GM06990 (cell line): ENCODE measurements at regions not wholly inside any gene's neighbourhood (a gene's known extent, or its start where the extent isn't known, plus 50 kb on each side); places are given as distances from the start of the nearest gene placed in this dataset.

Experiments used
- DNase-seq: peaks from one replicate; pipeline ENCODE4 v3.0.0-alpha.2; 2011; ENCODE audit not compliant: insufficient read length; ENCODE audit errors: extremely low read depth
- H3K27me3 ChIP-seq: replicated peaks from 2 replicates; pipeline ENCODE4 v1.6.0; 2011; ENCODE audit warnings: low read length; ENCODE audit not compliant: control insufficient read depth, insufficient read depth
- H3K36me3 ChIP-seq: 2 replicates; pipeline ENCODE4 v1.5.1; 2011; ENCODE audit warnings: low read length; ENCODE audit not compliant: control insufficient read depth, insufficient read depth
- H3K4me3 ChIP-seq: replicated peaks from 2 replicates; pipeline ENCODE4 v1.5.1; 2011; ENCODE audit warnings: low read depth, mild to moderate bottlenecking, control low read depth, low read length
- CTCF ChIP-seq: IDR thresholded peaks from 2 replicates; pipeline ENCODE4 v1.5.1; 2011; ENCODE audit warnings: low read length, control low read depth, mild to moderate bottlenecking, inconsistent platforms; ENCODE audit not compliant: insufficient read depth, poor library complexity, severe bottlenecking

- no peaks in the 10 kb centered on the region for H3K36me3 ChIP-seq
- H3K27me3 ChIP-seq = no peaks in the 10 kb centered on the region
- no peak overlapping the region for H3K4me3 ChIP-seq
- no peak for TF ChIP-seq CTCF
- no peak for DNase-seq
Measured at GRCh38 chr14:89628521-89628920, 211.5 kb upstream of the FOXN3 start.

GRCh38 chr14:89626233-89626806, 209.3 kb upstream of the FOXN3 start:
- Histone ChIP-seq H3K36me3 (no peaks in the 10 kb centered on the region), H3K4me3 (no peak overlapping the region), H3K27me3 (no peaks in the 10 kb centered on the region)
- DNase-seq = no peak
- no peak for TF ChIP-seq CTCF

- no peak for DNase-seq
- no peak overlapping the region for H3K4me3 ChIP-seq
- no peaks in the 10 kb centered on the region for H3K27me3 ChIP-seq
- TF ChIP-seq CTCF = no peak
- H3K36me3 ChIP-seq = no peaks in the 10 kb centered on the region
Measured at GRCh38 chr14:89625731-89626232, 208.7 kb upstream of the FOXN3 start.

- no peak for DNase-seq
- Histone ChIP-seq H3K27me3 (no peaks in the 10 kb centered on the region), H3K36me3 (no peaks in the 10 kb centered on the region), H3K4me3 (no peak overlapping the region)
- TF ChIP-seq CTCF = no peak
Measured at GRCh38 chr14:89625244-89625713, 208.2 kb upstream of the FOXN3 start.

- Histone ChIP-seq H3K4me3 (no peak overlapping the region), H3K27me3 (no peaks in the 10 kb centered on the region), H3K36me3 (no peaks in the 10 kb centered on the region)
- TF ChIP-seq CTCF = no peak
- DNase-seq = no peak
Measured at GRCh38 chr14:89624500-89625156, 207.6 kb upstream of the FOXN3 start.
